GM18873 (cell line): ENCODE measurements at regions not wholly inside any gene's neighbourhood (a gene's known extent, or its start where the extent isn't known, plus 50 kb on each side); places are given as distances from the start of the nearest gene placed in this dataset.

Experiments
- ATAC-seq: cut with Tn5 transposase; IDR thresholded peaks from one replicate; pipeline ENCODE4 v1.9.1; 2021; ENCODE audit warnings: mild to moderate bottlenecking, moderate library complexity, moderate number of reproducible peaks; ENCODE audit not compliant: unreplicated experiment, low FRiP score

GRCh38 chr18:41391616-41392595, 563.1 kb upstream of the PIK3C3 start:
- no peak for ATAC-seq

DNA sequence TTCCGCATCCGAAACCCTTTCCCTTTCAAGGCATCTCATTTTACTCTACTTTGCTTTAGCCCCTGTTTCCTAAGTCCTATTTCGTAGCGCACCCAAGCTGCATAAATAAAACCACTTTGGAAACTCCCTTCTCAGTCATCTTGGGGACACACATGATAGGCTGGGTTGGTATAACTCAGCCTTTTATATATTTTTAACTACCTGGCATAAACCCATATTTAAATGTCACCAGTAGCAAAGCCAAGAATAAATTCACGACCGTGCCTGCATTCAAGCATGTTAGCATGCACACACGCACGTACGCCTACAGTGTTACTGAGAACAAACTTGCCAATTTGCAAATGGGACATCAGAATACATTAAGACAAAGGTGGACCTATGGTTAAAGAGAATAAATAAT, 564.7 kb upstream of the PIK3C3 start:
- ATAC-seq: no peak

DNA sequence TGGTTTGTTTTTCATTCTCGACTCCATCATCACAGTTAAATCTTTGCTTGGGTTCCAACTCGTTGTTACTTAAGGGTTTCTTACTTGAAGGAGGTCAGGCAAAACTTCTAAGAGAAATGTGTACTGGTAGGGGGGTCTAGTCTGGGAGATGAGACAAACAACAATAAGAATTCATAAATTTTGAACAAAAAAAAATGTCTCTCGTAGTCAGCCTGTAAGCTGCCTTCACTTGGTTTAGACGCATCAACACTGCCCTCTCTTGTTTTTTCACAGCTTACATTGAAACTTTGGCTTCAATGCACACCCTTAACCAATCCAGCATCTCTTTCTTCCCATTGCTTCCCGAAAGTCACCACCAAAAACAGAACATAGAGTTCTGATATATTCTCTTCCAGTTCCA, 576.4 kb upstream of the PIK3C3 start:
- no peak for ATAC-seq

GRCh38 chr18:41373612-41374011, 581.4 kb upstream of the PIK3C3 start:
- no peak for ATAC-seq

GRCh38 chr18:41372046-41372665, 582.9 kb upstream of the PIK3C3 start:
- ATAC-seq: no peak

DNA sequence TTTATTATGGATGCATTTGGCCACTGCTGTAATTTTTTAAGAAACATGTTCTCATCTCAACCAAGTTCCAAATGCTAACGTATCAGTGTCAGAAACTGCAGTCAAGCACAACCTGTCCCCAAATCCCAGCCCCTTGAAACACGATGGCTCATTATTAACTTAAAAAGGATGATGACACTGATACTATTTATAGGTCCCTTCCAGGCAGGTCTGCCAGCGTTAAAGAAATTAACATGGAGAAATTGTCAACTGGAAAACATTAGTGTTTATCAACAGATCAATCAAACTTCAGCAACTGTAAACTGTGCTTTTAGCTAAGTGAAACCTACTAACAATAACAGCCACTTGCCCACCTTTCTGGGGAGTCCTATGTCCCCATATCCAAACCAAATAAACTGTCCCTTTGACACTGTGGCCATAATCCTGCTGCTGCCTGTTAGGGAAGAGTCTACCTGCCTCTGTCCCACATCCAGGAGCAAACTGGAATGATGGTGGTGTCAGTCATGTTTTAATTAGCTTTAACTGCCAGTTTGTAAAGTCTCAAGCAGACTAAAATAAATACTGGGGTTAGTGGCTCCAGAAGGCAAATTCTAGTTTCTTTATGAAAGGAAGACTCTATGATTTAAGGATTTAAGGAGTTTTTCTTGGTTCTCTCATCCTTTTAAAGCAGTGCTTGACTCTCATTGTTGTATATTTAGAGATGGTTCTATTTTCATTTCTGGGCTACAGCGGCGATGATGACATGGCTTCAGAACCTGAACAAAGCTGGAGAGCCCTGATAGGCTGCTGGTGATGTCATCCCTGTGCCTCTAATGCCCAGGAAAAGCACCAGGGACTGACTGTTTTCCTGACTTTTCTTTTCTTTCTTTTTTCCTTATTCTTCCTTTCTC, 583.6 kb upstream of the PIK3C3 start:
- ATAC-seq: no peak

GRCh38 chr18:41370740-41371139, 584.3 kb upstream of the PIK3C3 start:
- ATAC-seq: no peak

- ATAC-seq: no peak
Measured at GRCh38 chr18:41357708-41358107, 597.3 kb upstream of the PIK3C3 start.

- ATAC-seq: no peak
Measured at GRCh38 chr18:41353777-41354528, 601.1 kb upstream of the PIK3C3 start.

DNA sequence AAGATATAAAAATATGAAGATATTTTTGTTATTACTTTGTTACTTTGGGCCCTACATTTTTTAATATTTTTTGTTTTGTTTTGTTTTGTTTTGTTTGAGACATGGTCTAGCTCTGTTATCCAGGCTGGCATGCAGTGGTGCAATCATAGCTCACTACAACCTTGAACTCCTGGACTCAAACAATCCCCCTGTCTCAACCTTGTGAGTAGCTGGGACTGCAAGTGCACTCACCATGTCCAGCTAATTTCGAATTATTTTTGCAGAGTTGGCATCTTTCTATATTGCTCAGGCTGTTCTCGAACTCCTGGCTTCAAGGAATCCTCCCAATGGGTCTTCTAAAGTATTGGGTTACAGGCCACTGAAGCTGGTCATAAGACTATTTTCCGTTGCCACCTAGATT, 603.6 kb upstream of the PIK3C3 start:
- no peak for ATAC-seq

GRCh38 chr18:41347057-41347456, 608.0 kb upstream of the PIK3C3 start:
- no peak for ATAC-seq

GRCh38 chr18:41343808-41344207, 611.2 kb upstream of the PIK3C3 start:
- no peak for ATAC-seq

GRCh38 chr18:41338341-41338740, 616.7 kb upstream of the PIK3C3 start:
- ATAC-seq: no peak

- no peak for ATAC-seq
Measured at GRCh38 chr18:41331661-41332060, 623.4 kb upstream of the PIK3C3 start.

GRCh38 chr18:41326311-41326710, 628.7 kb upstream of the PIK3C3 start:
- no peak for ATAC-seq

DNA sequence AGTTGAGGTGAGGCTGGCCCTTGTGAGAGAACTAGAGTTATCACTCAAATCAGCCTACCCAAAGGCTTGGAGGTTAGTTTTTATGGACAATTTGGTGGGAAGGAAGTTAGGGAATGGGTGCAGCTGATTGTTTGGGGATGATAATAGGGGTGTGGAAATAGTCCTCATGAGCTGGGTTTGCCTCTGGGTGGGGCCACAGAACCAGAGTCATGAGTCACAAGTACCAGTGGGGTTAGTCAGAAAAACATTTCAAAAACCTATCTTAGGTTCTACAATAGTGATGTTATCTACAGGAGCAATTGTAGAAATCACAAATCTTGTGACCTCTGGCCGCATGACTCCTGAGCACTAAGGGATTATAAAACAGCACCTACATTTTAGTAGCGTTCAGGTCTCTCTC, 630.1 kb upstream of the PIK3C3 start:
- no peak for ATAC-seq

DNA sequence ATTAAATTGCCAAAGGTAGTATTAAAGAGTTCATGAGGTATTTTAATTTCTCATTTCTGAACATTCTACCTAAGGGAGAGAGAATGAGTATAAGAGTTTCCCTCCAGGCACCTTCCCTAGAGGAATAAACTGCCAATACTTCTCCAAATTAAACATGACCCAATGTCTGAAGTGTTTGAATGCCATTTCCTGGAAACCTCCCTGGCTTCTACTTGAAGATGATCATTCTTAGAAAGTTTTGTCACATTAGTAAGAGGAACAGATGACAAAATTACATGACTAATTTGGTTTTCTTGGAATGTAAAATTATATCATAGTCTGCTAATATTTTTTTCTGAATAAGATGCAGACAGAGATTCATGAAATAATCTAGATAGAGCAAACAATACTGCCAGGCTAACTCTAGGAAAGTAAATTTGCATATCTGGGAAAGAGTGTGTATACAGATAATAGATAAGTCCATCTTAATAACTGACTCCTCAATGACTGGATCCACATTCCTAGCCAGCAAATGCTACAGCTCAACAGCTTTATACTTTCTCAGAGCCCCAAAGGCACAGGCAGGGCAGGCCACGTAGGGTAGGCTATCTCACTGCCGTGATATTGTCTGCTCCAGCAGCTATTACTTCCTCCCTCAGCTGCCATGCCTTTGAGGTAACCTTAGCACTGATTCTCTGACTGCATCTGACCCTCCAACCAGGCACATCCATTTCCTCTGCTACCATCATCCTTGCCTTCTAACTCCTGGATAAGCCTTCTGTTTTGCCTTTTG, 630.8 kb upstream of the PIK3C3 start:
- ATAC-seq: no peak

GRCh38 chr18:41323044-41323443, 632.0 kb upstream of the PIK3C3 start:
- ATAC-seq: no peak

- no peak for ATAC-seq
Measured at GRCh38 chr18:41320100-41320499, 634.9 kb upstream of the PIK3C3 start.
